ENCODE measurements at regions not wholly inside any gene's neighbourhood (a gene's known extent, or its start where the extent isn't known, plus 50 kb on each side); places are given as distances from the start of the nearest gene placed in this dataset.

DNA sequence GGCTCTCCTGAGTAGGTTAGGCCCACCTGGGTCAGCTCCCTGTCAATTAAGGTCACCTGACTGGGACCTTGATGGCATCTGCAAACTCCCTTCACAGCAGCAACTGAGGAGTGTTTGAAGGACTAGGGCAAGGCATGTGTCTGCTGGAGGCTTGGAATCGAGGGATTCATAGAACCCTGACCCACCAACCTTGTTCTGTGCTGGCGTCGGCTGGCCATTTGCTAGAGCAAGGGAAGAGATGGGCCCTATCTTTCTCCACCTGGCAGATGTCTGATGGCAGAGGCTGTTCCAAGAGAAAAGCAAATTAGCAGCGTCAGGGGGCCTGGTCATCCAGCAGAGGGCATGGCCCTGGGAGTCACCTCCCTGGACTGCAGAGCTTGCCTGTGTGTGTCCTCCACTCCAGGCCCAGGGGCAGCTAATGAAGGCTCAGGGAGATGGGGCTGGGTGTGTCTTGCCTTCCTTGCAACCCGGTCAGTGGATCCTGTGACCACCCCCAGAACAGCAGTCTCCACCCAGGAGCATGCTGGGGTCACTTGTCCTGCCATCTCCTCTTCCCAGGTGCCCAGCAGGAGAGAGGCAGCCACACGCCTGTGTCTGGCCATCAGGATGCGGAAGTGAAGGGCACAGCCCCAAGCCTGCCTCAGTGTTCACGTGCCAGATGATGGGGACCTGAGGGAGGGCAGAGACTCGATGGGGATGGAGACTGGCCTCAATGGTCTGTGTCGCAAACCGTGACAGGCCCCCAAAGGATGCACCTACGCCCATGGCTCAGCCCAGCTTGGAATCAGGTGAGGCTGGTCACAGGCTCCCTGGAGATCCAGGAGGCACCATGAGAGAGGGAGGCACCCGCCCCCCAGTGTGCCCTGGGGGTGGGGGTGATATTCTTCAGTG lies 53.9 kb downstream of the BARX1 start:
- no peak for TF ChIP-seq EZH2 (IDR thresholded peaks at IDR 0.05; ENCODE audit: insufficient read depth, poor library complexity, severe bottlenecking)
- TF ChIP-seq EZH2phosphoT487 (IDR thresholded peaks at IDR 0.05; ENCODE audit: insufficient read depth, low read depth), result no peak

Measured in GM23248 (cell line).